Activated naive CD4-positive, alpha-beta T cell treated with anti-CD3 and anti-CD28 coated beads, Interleukin-2, amount 10 ng/mL, durations not matched to agents 7 days and 5 days (primary cell): ENCODE measurements at regions not wholly inside any gene's neighbourhood (a gene's known extent, or its start where the extent isn't known, plus 50 kb on each side); places are given as distances from the start of the nearest gene placed in this dataset.

Experiments
- CTCF ChIA-PET: fragments of 350-600 bp; sonication (Branson Sonifier 250); formaldehyde crosslinking; loops from one replicate; lab custom pipeline; 2021; ENCODE audit warnings: antibody characterized with exemption; lab: Charles Lee
- DNase-seq: peaks from one replicate; pipeline ENCODE4 v3.0.0-alpha.2; 2020
- H3K27ac Mint-ChIP-seq: one replicate; pipeline ENCODE4 v1.8.0; 2021; ENCODE audit warnings: mild to moderate bottlenecking, moderate library complexity, mixed read lengths
- H3K27me3 Mint-ChIP-seq: one replicate; pipeline ENCODE4 v1.8.0; 2021; ENCODE audit warnings: mild to moderate bottlenecking, mixed read lengths
- H3K36me3 Mint-ChIP-seq: one replicate; pipeline ENCODE4 v1.8.0; 2021; ENCODE audit warnings: mixed read lengths
- H3K4me1 Mint-ChIP-seq: one replicate; pipeline ENCODE4 v1.8.0; 2021; ENCODE audit warnings: mixed read lengths
- H3K4me3 Mint-ChIP-seq: one replicate; pipeline ENCODE4 v1.8.0; 2021; ENCODE audit warnings: mild to moderate bottlenecking, moderate library complexity, mixed read lengths
- H3K9me3 Mint-ChIP-seq: one replicate; pipeline ENCODE4 v1.8.0; 2021; ENCODE audit warnings: mixed read lengths

DNA sequence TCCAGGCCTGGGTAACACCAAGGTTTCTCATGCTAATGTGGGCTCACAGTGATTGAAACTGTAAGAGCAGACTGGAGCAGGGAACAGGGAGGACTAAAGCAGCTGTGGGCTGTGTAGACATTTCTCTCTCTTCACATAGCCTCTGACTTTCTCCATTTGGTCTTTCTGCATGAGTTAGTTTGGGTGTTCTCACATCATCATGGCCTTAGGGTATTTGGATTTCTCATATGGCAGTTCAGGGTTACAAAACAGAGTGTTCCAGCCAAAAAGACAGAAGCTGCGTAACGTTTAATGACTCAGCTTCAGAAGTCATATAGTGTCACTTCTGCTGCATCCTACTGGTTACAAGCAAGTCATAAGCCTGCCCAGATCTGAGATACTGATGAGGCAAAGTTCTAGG, 52.0 kb upstream of the OSBPL8 start:
- Mint-ChIP-seq H3K36me3 (no peaks in the 10 kb centered on the region), H3K9me3 (no peaks in the 10 kb centered on the region), H3K27me3 (peaks cover 11% of the 10 kb centered on the region), H3K4me1 (no peaks in the 10 kb centered on the region), H3K4me3 (no peak overlapping the region), H3K27ac (no peak overlapping the region)
- CTCF ChIA-PET: no interaction called here
- DNase-seq: no peak

DNA sequence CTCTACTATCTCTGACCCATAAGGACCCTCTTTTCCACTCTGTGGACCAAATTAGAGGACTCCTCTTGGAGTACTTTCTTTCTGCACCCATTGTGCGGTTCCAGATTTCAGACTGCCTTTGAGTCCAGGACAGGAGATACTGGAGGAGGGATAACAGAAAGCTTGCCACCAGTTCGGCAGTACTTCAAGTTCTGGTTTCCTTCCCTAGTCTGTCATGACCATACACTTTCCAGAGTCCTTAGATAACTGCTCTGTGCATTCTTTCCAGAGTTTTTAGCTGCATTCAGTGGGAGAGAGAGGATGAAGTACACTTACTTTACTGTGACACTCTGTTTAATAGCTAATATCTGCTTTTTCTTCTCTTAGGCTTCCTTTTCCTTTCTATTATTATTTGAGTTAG, 54.8 kb upstream of the OSBPL8 start:
- DNase-seq: no peak
- CTCF ChIA-PET: interaction anchor here (1.0 kb wide), 1 partner anchor 9 kb away, joined by 3 read pairs; no protein-coding TSS in a partner anchor
- Mint-ChIP-seq H3K4me1 (no peaks in the 10 kb centered on the region), H3K9me3 (no peaks in the 10 kb centered on the region), H3K27me3 (peaks cover 13% of the 10 kb centered on the region), H3K4me3 (no peak overlapping the region), H3K36me3 (no peaks in the 10 kb centered on the region), H3K27ac (no peak overlapping the region)

DNA sequence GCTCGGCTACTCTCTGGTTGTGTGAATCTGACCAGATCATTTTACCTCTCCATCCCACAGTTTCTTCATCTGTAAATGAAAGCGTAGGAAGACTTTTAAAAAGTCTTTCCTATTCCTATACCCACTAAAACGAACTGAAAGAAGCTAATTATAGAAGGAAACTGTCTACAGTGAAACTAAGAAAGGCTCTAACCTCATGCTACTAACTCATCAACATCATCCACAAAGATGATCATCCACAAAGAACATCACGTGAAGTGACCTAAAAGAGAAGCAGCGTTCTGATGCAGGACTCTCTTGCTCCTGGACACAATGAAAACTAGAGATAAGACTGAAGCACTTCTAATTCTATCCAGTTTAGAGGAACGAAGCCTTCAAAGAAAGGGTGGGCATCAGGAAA, 58.5 kb upstream of the OSBPL8 start:
- DNase-seq: no peak
- Mint-ChIP-seq H3K27ac (no peak overlapping the region), H3K27me3 (peaks cover 8% of the 10 kb centered on the region), H3K9me3 (no peaks in the 10 kb centered on the region), H3K36me3 (no peaks in the 10 kb centered on the region), H3K4me1 (no peaks in the 10 kb centered on the region), H3K4me3 (no peak overlapping the region)
- CTCF ChIA-PET: interaction anchor here (2.9 kb wide), 1 partner anchor 173 kb away, joined by 15 read pairs; no protein-coding TSS in a partner anchor

DNA sequence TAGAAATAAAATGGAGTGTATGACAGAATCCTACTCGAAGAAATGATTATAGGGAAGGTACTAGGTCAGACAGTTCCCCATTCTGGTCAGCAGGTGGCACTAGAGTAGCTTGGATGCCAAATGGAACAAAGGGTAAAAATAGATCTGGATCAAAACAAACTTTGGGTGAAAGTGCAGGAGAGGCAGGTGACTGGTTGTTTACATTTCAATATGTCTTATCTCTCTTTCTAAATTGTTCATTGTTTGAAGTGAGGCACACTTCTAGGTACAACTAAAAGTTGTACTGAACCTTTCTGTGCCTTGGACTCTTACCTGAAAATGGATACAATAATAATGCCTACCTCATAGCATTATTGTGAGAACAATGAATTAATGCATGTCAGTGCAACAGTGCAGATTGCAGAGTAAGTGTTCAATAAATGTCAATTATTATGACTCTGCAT, 62.0 kb upstream of the OSBPL8 start:
- Mint-ChIP-seq H3K4me3 (no peak overlapping the region), H3K27me3 (peaks cover 5% of the 10 kb centered on the region), H3K4me1 (no peaks in the 10 kb centered on the region), H3K9me3 (no peaks in the 10 kb centered on the region), H3K27ac (no peak overlapping the region), H3K36me3 (no peaks in the 10 kb centered on the region)
- DNase-seq: peak; percentile 80
- CTCF ChIA-PET: interaction anchor here (0.7 to 2.9 kb wide), 14 partner anchors 14 to 391 kb away, joined by 3 to 38 read pairs (median 4); no protein-coding TSS in a partner anchor

DNA sequence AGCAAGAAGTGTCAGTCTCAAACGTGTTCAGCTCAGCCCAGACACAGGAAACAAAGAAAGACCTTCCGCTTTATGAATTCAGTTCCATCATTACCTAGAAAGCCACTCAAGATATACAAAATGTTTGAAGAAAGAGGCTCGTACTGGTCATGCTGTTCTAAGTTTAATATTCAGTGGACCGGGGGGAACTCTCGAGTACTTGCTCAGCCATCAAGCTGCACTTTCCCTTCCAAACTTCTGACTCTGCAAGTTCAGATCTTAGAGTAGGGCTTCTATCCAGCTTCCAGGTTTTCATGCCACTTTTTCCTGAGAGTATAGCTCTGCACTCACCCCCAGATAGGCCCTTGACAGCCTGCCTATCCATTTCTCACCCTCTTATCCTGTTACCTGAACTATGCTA, 62.8 kb upstream of the OSBPL8 start:
- H3K27me3 Mint-ChIP-seq: peaks cover 5% of the 10 kb centered on the region
- no peaks in the 10 kb centered on the region for H3K4me1 Mint-ChIP-seq

DNA sequence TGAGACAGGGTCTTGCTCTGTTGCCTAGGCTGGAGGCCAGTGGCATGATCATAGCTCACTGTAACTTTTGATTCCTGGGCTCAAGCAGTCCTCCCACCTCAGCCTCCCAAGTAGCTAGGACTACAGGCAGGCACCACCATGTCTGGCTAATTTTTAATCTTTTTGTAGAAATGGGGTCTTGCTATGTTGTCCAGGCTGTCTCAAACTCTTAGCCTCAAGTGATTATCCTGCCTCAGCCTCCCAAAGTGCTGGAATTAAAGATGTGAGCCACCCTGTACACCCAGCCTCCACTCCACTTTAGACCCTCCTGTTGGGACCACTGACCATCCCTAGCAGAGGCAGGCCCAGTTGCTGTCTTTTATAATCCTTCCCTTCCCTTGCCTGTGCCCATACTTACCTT, 63.3 kb upstream of the OSBPL8 start:
- H3K27ac Mint-ChIP-seq: no peak overlapping the region
- DNase-seq: no peak
- H3K27me3 Mint-ChIP-seq: peaks cover 5% of the 10 kb centered on the region
- no peak overlapping the region for H3K4me3 Mint-ChIP-seq
- CTCF ChIA-PET: interaction anchor here (1.2 to 2.9 kb wide), 7 partner anchors 8 to 391 kb away, joined by 3 to 38 read pairs (median 8); no protein-coding TSS in a partner anchor
- no peaks in the 10 kb centered on the region for H3K36me3 Mint-ChIP-seq
- H3K9me3 Mint-ChIP-seq: no peaks in the 10 kb centered on the region
- no peaks in the 10 kb centered on the region for H3K4me1 Mint-ChIP-seq

More for the DNA sequence above, 62.8 kb upstream of the OSBPL8 start:
- Mint-ChIP-seq H3K9me3 (no peaks in the 10 kb centered on the region), H3K36me3 (no peaks in the 10 kb centered on the region), H3K4me3 (no peak overlapping the region), H3K27ac (no peak overlapping the region)
- DNase-seq: no peak
- CTCF ChIA-PET: interaction anchor here (1.2 to 2.9 kb wide), 9 partner anchors 8 to 392 kb away, joined by 3 to 38 read pairs (median 8); no protein-coding TSS in a partner anchor

DNA sequence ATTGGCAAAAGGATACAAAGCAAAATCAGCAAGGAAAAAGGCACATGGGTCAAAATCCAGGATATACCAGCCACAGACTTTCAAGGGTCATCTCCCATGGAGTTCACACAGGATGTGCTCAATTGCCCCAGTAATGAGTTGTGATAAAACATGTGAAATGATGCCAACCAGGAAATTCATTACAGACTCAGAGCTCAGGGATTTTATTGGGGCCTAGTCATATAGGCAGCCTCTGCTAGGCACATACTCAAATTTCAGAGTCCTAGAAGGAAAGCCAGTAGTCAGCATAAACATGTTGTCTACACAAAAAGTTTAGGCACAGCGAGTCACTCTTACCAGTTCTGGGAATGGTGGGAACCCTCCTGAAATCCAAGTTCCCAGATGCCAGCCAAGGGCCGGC, 64.4 kb upstream of the OSBPL8 start:
- no peaks in the 10 kb centered on the region for H3K9me3 Mint-ChIP-seq
- H3K27me3 Mint-ChIP-seq: peaks cover 4% of the 10 kb centered on the region
- no peak overlapping the region for H3K27ac Mint-ChIP-seq
- CTCF ChIA-PET: interaction anchor here (2.9 kb wide), 1 partner anchor 387 kb away, joined by 20 read pairs; no protein-coding TSS in a partner anchor
- no peaks in the 10 kb centered on the region for H3K36me3 Mint-ChIP-seq
- no peak overlapping the region for H3K4me3 Mint-ChIP-seq
- no peak for DNase-seq
- no peaks in the 10 kb centered on the region for H3K4me1 Mint-ChIP-seq

DNA sequence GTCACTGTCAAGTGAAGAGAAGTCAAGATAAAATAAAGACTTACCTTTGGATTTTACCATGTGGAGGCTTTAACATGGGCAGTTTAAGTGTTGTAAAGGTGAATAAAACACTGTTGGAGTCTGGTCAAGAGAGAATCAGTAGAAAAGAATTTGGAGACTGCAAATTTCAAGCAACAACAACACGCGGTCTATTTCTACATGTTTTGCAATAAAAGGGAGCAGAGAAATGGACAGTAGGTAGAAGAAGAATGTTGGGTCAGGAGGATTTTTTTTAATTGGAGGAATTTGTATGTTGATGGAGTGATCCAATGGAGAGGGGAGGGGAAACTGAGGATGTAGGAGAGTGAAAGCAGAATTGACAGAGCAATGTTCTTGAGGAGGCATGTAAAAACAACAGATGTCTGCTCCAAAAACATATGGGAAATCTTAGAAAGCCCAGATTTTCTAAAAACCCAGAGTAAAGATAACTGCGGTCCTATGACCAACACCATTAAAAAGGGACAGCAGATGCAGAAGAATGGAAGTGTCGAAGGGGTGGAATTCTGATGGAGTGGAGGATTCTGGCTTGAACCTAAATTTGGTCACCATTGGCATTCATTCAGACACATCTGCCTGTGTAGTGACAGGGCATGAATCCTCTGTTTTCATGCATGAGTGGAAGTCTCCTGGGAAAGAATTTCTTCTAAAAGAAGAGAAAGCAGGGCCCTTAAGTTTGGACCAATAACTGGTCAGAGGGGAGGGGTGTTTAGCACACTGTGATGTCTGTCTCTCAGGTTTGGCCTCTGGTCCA, 68.0 kb upstream of the OSBPL8 start:
- H3K9me3 Mint-ChIP-seq: no peaks in the 10 kb centered on the region
- H3K27me3 Mint-ChIP-seq: no peaks in the 10 kb centered on the region
- no peak for DNase-seq
- no peak overlapping the region for H3K4me3 Mint-ChIP-seq
- H3K27ac Mint-ChIP-seq: no peak overlapping the region
- H3K4me1 Mint-ChIP-seq: no peaks in the 10 kb centered on the region
- CTCF ChIA-PET: interaction anchor here (1.2 kb wide), 1 partner anchor 163 kb away, joined by 4 read pairs; no protein-coding TSS in a partner anchor
- no peaks in the 10 kb centered on the region for H3K36me3 Mint-ChIP-seq

DNA sequence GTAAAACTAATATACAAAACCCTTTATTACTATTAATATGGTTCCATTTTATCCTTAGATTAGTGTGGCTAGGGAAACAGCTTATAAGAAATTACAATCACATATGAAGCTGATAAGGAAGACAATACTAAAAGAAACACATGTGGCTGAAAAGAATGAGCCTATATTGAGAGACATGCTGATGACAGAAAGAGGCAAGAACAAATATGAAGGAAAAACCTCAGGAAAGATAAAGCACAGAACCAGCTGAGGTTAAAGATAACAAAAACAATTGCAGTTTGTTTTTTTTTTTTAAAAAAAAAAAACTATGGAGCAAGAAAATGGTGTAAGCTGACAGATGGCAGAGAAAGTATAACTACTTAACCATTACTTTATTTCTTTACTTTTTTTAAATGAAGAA, 69.2 kb upstream of the OSBPL8 start:
- no peak overlapping the region for H3K27ac Mint-ChIP-seq
- no peaks in the 10 kb centered on the region for H3K4me1 Mint-ChIP-seq
- H3K4me3 Mint-ChIP-seq: no peak overlapping the region
- H3K9me3 Mint-ChIP-seq: no peaks in the 10 kb centered on the region
- CTCF ChIA-PET: interaction anchor here (1.2 kb wide), 1 partner anchor 162 kb away, joined by 4 read pairs; no protein-coding TSS in a partner anchor
- H3K27me3 Mint-ChIP-seq: no peaks in the 10 kb centered on the region
- no peak for DNase-seq
- H3K36me3 Mint-ChIP-seq: no peaks in the 10 kb centered on the region

DNA sequence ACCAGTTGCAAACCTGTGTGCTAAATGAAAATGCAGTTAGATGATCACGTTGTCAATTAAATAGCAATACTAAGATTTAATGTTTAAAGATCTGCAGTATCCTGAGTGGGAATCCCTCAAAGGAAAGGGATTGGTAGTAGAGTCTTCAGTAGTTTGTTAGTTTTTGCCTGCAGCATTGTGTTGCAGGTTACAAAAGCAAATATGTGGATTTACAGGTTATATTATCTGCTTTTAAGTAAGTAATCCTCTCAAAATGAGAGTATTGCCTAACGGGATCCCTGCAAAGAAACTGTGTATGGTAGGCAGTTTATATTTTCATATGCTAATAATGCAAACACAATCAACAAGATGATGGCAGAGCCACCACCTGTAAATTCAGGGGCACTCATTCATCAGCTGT, 72.2 kb upstream of the OSBPL8 start:
- Mint-ChIP-seq H3K4me3 (no peak overlapping the region), H3K4me1 (peaks cover 5% of the 10 kb centered on the region), H3K9me3 (no peaks in the 10 kb centered on the region), H3K27me3 (no peaks in the 10 kb centered on the region), H3K27ac (no peak overlapping the region), H3K36me3 (no peaks in the 10 kb centered on the region)
- CTCF ChIA-PET: interaction anchor here (1.3 kb wide), 1 partner anchor 161 kb away, joined by 3 read pairs; no protein-coding TSS in a partner anchor
- no peak for DNase-seq

DNA sequence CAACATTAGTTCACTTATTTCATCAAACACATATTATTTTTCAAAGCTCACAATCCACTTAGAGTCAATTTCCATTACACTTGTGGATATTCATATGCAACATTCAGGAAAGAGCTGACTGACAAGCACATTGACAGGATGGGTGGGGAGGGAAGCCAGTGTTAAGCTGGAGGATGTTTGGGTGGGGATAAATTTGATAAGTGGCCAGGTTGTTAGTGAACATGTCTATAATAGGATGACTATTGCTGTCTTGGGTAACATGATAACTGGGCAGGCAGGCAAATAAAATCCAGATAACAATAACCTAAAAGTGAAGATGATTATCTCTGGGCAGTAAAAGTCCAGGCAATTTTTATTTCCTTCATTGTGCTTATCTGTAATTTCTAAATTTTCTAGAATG, 73.8 kb upstream of the OSBPL8 start:
- CTCF ChIA-PET: no interaction called here
- Mint-ChIP-seq H3K4me1 (peaks cover 5% of the 10 kb centered on the region), H3K27me3 (no peaks in the 10 kb centered on the region), H3K9me3 (no peaks in the 10 kb centered on the region), H3K36me3 (no peaks in the 10 kb centered on the region), H3K4me3 (no peak overlapping the region), H3K27ac (no peak overlapping the region)
- no peak for DNase-seq

DNA sequence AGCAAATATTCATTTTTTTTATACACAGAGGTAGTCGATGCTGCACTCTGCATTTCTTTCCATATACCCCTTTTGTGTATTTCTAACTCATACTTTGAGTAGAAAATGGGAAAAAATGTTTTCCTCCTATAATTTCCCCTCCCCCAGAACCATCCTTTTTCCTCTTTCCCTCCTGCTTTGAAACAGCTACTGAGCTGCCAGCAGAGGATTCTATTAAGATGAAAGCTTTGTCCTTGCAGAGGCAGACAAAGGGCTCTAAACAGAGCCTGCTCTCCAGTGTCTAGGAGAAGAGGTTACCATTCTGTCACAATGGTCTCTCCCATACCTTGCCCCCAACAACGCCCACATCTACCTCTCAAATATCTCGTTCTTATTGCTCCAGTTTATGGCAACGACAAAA, 74.6 kb upstream of the OSBPL8 start:
- Mint-ChIP-seq H3K9me3 (no peaks in the 10 kb centered on the region), H3K4me3 (no peak overlapping the region), H3K27ac (no peak overlapping the region), H3K36me3 (no peaks in the 10 kb centered on the region), H3K4me1 (peaks cover 5% of the 10 kb centered on the region), H3K27me3 (no peaks in the 10 kb centered on the region)
- no peak for DNase-seq
- CTCF ChIA-PET: no interaction called here

DNA sequence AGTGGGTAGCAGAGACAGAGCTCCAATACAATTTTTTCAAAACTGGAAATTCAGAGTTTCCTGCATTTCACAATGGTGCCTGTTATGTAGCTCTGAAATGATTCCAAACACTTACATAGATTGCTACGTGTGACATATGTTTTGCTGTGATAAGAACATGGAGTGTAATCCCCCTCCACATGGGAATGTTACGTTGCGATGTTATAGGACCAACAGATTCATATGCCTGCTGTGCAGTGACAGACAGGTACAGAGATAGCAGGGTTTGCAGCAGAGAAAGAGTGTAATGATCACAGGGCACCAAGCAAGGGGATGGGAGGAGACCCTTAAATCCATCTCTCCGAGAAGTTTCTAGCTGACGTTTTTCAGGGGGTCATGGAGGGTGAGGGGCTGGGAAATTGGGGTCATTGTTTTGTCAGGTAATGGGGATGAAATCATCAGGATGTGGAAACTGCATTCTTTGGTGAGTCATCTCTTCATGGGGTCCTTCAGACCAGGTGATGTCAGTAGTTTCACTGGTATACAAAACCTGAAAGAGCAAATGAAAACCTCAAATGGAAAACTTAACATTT, 76.6 kb upstream of the OSBPL8 start:
- no peak overlapping the region for H3K27ac Mint-ChIP-seq
- H3K27me3 Mint-ChIP-seq: peaks cover 3% of the 10 kb centered on the region
- no peaks in the 10 kb centered on the region for H3K9me3 Mint-ChIP-seq
- H3K4me1 Mint-ChIP-seq: peaks cover 5% of the 10 kb centered on the region
- no peaks in the 10 kb centered on the region for H3K36me3 Mint-ChIP-seq
- DNase-seq: no peak
- no peak overlapping the region for H3K4me3 Mint-ChIP-seq
- CTCF ChIA-PET: no interaction called here

DNA sequence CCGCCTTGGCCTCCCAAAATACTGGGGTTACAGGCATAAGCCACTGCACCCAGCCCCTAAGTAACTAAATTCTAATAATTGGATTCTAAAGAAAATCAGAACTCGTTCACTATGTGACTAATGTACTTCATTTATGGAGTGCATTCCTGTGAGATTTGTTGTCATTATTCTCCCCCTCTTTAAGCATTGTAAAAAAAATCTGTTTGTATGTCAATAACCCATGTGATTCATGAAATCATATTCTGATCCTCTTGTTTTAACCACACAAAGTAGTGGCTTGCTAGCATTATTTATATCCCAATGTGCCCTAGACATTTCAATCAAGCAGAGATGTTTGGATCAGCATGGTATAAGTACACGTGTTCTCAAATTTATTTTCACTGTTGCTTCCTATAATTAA, 78.2 kb upstream of the OSBPL8 start:
- Mint-ChIP-seq H3K9me3 (no peaks in the 10 kb centered on the region), H3K36me3 (no peaks in the 10 kb centered on the region), H3K27me3 (peaks cover 4% of the 10 kb centered on the region), H3K27ac (no peak overlapping the region), H3K4me1 (peaks cover 5% of the 10 kb centered on the region), H3K4me3 (no peak overlapping the region)
- CTCF ChIA-PET: no interaction called here
- DNase-seq: no peak
